PC-3 (cell line): ENCODE measurements at regions not wholly inside any gene's neighbourhood (a gene's known extent, or its start where the extent isn't known, plus 50 kb on each side); places are given as distances from the start of the nearest gene placed in this dataset.

ENCODE experiments used
- ATAC-seq: fragments of 200-7000 bp; cut with Tn5 transposase; 2 replicates; pipeline ENCODE4 v1.9.1; 2020; ENCODE audit warnings: mild to moderate bottlenecking, moderate library complexity
- BruUV-seq: library from RNA; stranded (reverse); fragments of 400-500 nt; replicated peaks from 2 replicates; lab custom pipeline; 2021; lab: Mats Ljungman, UMichigan
- CTCF ChIA-PET: fragments of 300-600 bp; sonication (Branson Sonifier 250); formaldehyde crosslinking; loops from one replicate; lab custom pipeline; 2022; ENCODE audit warnings: antibody characterized with exemption; lab: Charles Lee
- POLR2A ChIA-PET: fragments of 300-600 bp; sonication (Branson Sonifier 250); formaldehyde crosslinking; loops from one replicate; lab custom pipeline; 2022; ENCODE audit warnings: antibody characterized with exemption; ENCODE audit not compliant: unreplicated experiment; lab: Charles Lee
- DNase-seq: peaks from one replicate; pipeline ENCODE4 v3.0.0-alpha.2; 2015
- H2AFZ ChIP-seq: fragments of 300-600 bp; sonication (generic); 2 replicates; pipeline ENCODE4 v1.6.0; 2016; ENCODE audit warnings: antibody characterized with exemption, low read length
- H3F3A ChIP-seq: fragments of 300-600 bp; sonication (generic); one replicate; pipeline ENCODE4 v1.6.0; 2017; ENCODE audit warnings: antibody characterized with exemption, low read length, control low read depth, mild to moderate bottlenecking; ENCODE audit not compliant: unreplicated experiment
- H3K27ac ChIP-seq: fragments of 300-600 bp; sonication (generic); 2 replicates; pipeline ENCODE4 v1.5.1; 2016; ENCODE audit warnings: mild to moderate bottlenecking, low read length
- H3K27me3 ChIP-seq: fragments of 300-600 bp; sonication (generic); 2 replicates; pipeline ENCODE4 v1.6.1; 2016; ENCODE audit warnings: low read length, mixed read lengths
- H3K36me3 ChIP-seq: fragments of 300-600 bp; sonication (generic); 2 replicates; pipeline ENCODE4 v1.6.1; 2016; ENCODE audit warnings: low read depth, mixed run types, low read length, mixed read lengths
- H3K4me1 ChIP-seq: fragments of 300-600 bp; sonication (generic); 2 replicates; pipeline ENCODE4 v1.5.1; 2016; ENCODE audit warnings: low read length; ENCODE audit not compliant: insufficient read depth
- H3K4me2 ChIP-seq: fragments of 300-600 bp; sonication (generic); 2 replicates; pipeline ENCODE4 v1.6.0; 2016; ENCODE audit warnings: low read length
- H3K4me3 ChIP-seq: fragments of 300-600 bp; sonication (generic); 2 replicates; pipeline ENCODE4 v1.5.1; 2016; ENCODE audit warnings: mild to moderate bottlenecking, low read length, mixed read lengths
- H3K79me2 ChIP-seq: fragments of 300-600 bp; sonication (generic); 2 replicates; pipeline ENCODE4 v1.6.1; 2017; ENCODE audit warnings: low read length, mixed read lengths
- H3K9ac ChIP-seq: fragments of 300-600 bp; sonication (generic); 2 replicates; pipeline ENCODE4 v1.6.0; 2016; ENCODE audit warnings: mild to moderate bottlenecking, low read length
- H3K9me2 ChIP-seq: fragments of 300-600 bp; sonication (generic); replicated peaks from 2 replicates; pipeline ENCODE4 v1.6.1; 2016; ENCODE audit warnings: mixed run types, low read length, mixed read lengths
- H3K9me3 ChIP-seq: fragments of 300-600 bp; sonication (generic); 2 replicates; pipeline ENCODE4 v1.6.1; 2016; ENCODE audit warnings: low read length, mixed read lengths
- H4K20me1 ChIP-seq: fragments of 300-600 bp; sonication (generic); 2 replicates; pipeline ENCODE4 v1.6.1; 2016; ENCODE audit warnings: low read length, mixed read lengths
- EZH2 ChIP-seq: fragments of 300-600 bp; sonication (generic); IDR thresholded peaks from one replicate; pipeline ENCODE4 v1.6.1; 2017; ENCODE audit warnings: antibody characterized with exemption, mild to moderate bottlenecking, low read length; ENCODE audit not compliant: unreplicated experiment
- EZH2phosphoT487 ChIP-seq: fragments of 300-600 bp; sonication (generic); IDR thresholded peaks from 2 replicates; pipeline ENCODE4 v1.6.1; 2018; ENCODE audit warnings: mild to moderate bottlenecking, antibody characterized with exemption, low read length, borderline replicate concordance
- intact Hi-C: fragments of 100-400 bp; cut with micrococcal nuclease; formaldehyde crosslinking; loops from 2 replicates; pipeline ENCODE4 v1.9.0; 2023
- TF ChIP-seq, protein P1 (sequence below): fragments of 300-600 bp; sonication (generic); conservative IDR thresholded peaks from 2 replicates; pipeline ENCODE4 v1.5.1; 2017; ENCODE audit warnings: antibody characterized with exemption, low read depth, mild to moderate bottlenecking, low read length

DNA sequence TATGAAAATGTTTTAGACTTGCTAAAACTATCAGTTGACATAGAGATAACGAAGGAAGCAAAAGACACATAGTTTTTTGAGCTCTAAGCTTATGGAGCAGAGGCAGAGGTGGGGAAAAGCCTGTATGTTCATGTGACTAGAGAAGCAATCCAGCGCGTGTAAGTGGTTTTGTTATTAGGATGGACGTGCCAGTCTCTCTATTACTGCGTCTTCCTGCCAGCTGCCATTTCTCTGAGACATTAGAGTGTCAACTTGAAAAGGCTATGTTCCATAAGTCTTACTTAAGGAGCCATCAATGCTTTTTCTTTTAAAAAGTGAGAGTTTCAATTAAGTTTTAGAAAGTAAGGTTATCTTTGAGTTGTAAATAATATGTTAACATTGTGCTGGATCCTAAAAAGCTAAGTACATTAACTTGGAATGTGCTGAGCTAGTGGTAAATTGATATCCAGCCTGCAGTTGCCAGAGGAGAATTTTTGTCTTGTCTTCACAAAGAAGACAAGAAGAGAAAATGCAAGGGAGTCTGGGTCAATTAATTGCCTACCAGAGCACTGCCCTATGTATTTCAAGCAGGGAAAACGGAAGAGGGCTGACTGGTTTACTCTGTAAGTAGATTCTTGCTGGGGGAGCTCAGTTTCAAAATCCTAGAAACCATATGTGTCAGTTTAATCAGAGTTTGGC is 161.8 kb upstream of the B3GALT2 start:
- H3F3A ChIP-seq, result no peaks in the 10 kb centered on the region
- POLR2A ChIA-PET, result no interaction called here
- no peak overlapping the region for H3K4me3 ChIP-seq
- H3K79me2 ChIP-seq, result no peaks in the 10 kb centered on the region
- no TSS peak for BruUV-seq
- H3K9me2 ChIP-seq, result no peaks in the 10 kb centered on the region
- no peak overlapping the region for H3K4me2 ChIP-seq
- H3K9ac ChIP-seq, result no peak overlapping the region
- intact Hi-C loops, result no loop called here
- no peak for ATAC-seq
- no peak overlapping the region for H2AFZ ChIP-seq
- H3K9me3 ChIP-seq, result no peaks in the 10 kb centered on the region
- TF ChIP-seq, protein P1, sequence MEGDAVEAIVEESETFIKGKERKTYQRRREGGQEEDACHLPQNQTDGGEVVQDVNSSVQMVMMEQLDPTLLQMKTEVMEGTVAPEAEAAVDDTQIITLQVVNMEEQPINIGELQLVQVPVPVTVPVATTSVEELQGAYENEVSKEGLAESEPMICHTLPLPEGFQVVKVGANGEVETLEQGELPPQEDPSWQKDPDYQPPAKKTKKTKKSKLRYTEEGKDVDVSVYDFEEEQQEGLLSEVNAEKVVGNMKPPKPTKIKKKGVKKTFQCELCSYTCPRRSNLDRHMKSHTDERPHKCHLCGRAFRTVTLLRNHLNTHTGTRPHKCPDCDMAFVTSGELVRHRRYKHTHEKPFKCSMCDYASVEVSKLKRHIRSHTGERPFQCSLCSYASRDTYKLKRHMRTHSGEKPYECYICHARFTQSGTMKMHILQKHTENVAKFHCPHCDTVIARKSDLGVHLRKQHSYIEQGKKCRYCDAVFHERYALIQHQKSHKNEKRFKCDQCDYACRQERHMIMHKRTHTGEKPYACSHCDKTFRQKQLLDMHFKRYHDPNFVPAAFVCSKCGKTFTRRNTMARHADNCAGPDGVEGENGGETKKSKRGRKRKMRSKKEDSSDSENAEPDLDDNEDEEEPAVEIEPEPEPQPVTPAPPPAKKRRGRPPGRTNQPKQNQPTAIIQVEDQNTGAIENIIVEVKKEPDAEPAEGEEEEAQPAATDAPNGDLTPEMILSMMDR, result no peak
- TF ChIP-seq EZH2 (no peak), EZH2phosphoT487 (no peak)
- H4K20me1 ChIP-seq, result no peaks in the 10 kb centered on the region
- H3K27ac ChIP-seq, result no peak overlapping the region
- no peaks in the 10 kb centered on the region for H3K4me1 ChIP-seq
- DNase-seq, result no peak
- no peaks in the 10 kb centered on the region for H3K36me3 ChIP-seq
- CTCF ChIA-PET, result interaction anchor here (0.6 kb wide), 1 partner anchor 189 kb away, joined by 4 read pairs; no protein-coding TSS in a partner anchor
- H3K27me3 ChIP-seq, result no peaks in the 10 kb centered on the region

DNA sequence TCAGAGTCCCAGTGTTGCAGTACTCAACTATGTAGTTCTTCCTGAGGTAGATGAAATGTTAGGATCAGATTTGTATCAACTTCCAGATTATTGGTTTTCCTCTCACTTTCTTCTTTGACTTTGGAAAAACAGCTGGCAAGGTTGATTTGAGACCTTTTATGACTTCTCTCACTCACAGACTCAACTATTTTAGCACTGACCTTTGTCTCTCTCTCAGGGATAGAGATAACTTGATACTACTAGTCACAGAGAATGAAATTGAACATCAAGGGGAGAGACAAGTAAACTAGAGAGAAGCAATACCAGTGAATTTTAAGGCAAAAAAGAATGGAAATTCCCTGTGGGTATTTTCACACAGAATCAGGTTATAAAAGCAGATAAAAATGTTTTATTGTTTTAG is 159.7 kb upstream of the B3GALT2 start:
- CTCF ChIA-PET, result no interaction called here
- H3K79me2 ChIP-seq, result no peaks in the 10 kb centered on the region
- no peaks in the 10 kb centered on the region for H3F3A ChIP-seq
- no peaks in the 10 kb centered on the region for H3K36me3 ChIP-seq
- no peaks in the 10 kb centered on the region for H3K27me3 ChIP-seq
- no peak overlapping the region for H3K4me2 ChIP-seq
- no peak overlapping the region for H3K27ac ChIP-seq
- H4K20me1 ChIP-seq, result no peaks in the 10 kb centered on the region
- TF ChIP-seq, protein P1, result no peak
- TF ChIP-seq EZH2 (no peak), EZH2phosphoT487 (no peak)
- H3K9ac ChIP-seq, result no peak overlapping the region
- no peak overlapping the region for H3K4me3 ChIP-seq
- intact Hi-C loops, result no loop called here
- no peak for DNase-seq
- no peak overlapping the region for H2AFZ ChIP-seq
- H3K9me2 ChIP-seq, result no peaks in the 10 kb centered on the region
- H3K4me1 ChIP-seq, result no peaks in the 10 kb centered on the region
- no TSS peak for BruUV-seq
- POLR2A ChIA-PET, result no interaction called here
- no peak for ATAC-seq
- no peaks in the 10 kb centered on the region for H3K9me3 ChIP-seq

DNA sequence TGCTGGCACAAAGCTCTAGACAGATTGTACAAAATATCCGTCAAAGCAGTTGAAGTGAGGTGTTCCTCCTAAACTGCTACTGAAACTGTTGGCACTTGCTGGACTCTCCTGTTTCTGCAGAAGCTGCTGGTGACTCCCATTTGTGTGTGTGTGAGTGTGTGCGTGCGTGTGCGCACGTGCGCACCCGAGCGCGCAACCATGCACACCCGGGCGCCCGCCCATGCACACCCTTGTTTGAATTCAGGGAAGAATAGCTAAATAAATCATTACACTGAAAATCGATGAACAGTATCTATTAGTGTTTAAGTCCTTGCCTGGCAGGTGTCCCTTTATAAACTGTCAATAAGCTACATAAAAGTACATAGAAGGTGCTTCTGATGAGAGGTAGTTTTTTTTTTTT is 156.4 kb upstream of the B3GALT2 start:
- Histone ChIP-seq H3K79me2 (no peaks in the 10 kb centered on the region), H3K9me3 (no peaks in the 10 kb centered on the region), H4K20me1 (no peaks in the 10 kb centered on the region), H3K4me3 (no peak overlapping the region), H3K27ac (no peak overlapping the region), H2AFZ (no peak overlapping the region), H3K9me2 (no peaks in the 10 kb centered on the region), H3K4me1 (peaks cover 10% of the 10 kb centered on the region), H3K9ac (no peak overlapping the region), H3F3A (no peaks in the 10 kb centered on the region), H3K27me3 (no peaks in the 10 kb centered on the region), H3K36me3 (no peaks in the 10 kb centered on the region), H3K4me2 (no peak overlapping the region)
- DNase-seq (no peak), ATAC-seq (no peak)
- TF ChIP-seq EZH2 (no peak), EZH2phosphoT487 (no peak)
- TF ChIP-seq, protein P1, result no peak
- POLR2A ChIA-PET, result no interaction called here
- BruUV-seq, result no TSS peak
- CTCF ChIA-PET, result no interaction called here
- intact Hi-C loops, result no loop called here
